ENCODE measurements at regions not wholly inside any gene's neighbourhood (a gene's known extent, or its start where the extent isn't known, plus 50 kb on each side); places are given as distances from the start of the nearest gene placed in this dataset.
A peak's percentile ranks its signal among the peaks of the same experiment; 100 is the strongest.

- H3K27me3 ChIP-seq (ENCODE audit: control insufficient read depth in 2 of 2, insufficient read depth in 2 of 2, low read length in 2 of 2): no peaks in the 10 kb centered on the region
- intact Hi-C loops (cut with micrococcal nuclease) (loop anchor here (10.0 kb wide), 1 partner anchor 1677 kb away; no protein-coding TSS in a partner anchor), dilution Hi-C loops (cut with MboI; ENCODE audit: extremely low pct_ligation_motif_present, low sequenced_read_pairs) (no loop called here)
- DNase-seq (ENCODE audit: low read depth, low spot score) (no peak), FAIRE-seq (no peak)
- no peaks in the 10 kb centered on the region for H3K9me3 ChIP-seq (replicated peaks; ENCODE audit: control insufficient read depth, insufficient read depth, low read length)
- BruUV-seq (replicated peaks): no TSS peak
- TF ChIP-seq EZH2 (IDR thresholded peaks at IDR 0.05; ENCODE audit: borderline replicate concordance, low read depth, low read length, severe bottlenecking) (no peak), CTCF (IDR thresholded peaks at IDR 0.05; ENCODE audit: extremely low read depth in 1 of 2, insufficient read depth in 1 of 2, low read depth in 1 of 2, low read length in 2 of 2) (no peak), FOS (IDR thresholded peaks at IDR 0.05; ENCODE audit: borderline replicate concordance, insufficient read depth, low read length) (no peak), MAX (IDR thresholded peaks at IDR 0.05; ENCODE audit: insufficient read depth, insufficient read length) (no peak), JUN (IDR thresholded peaks at IDR 0.05; ENCODE audit: borderline replicate concordance, insufficient read depth, insufficient read length, low read depth) (no peak), POLR2A (IDR thresholded peaks at IDR 0.05; ENCODE audit: low read depth, low read length) (no peak), MYC (IDR thresholded peaks at IDR 0.05; ENCODE audit: low read depth, low read length) (no peak), POLR2AphosphoS5 (IDR thresholded peaks at IDR 0.05; ENCODE audit: insufficient read depth, low read depth, low read length) (no peak)
- no peak overlapping the region for H2AFZ ChIP-seq (ENCODE audit: low read depth, low read length)
- ChIA-PET POLR2A (no interaction called here), CTCF (interaction anchor here (1.1 to 3.4 kb wide), 5 partner anchors 9 to 78 kb away, joined by 4 to 39 read pairs (median 7); no protein-coding TSS in a partner anchor)
- no peaks in the 10 kb centered on the region for H3K9me1 ChIP-seq (replicated peaks; ENCODE audit: control insufficient read depth, extremely low read depth, insufficient read depth, low read length)
- H3K79me2 ChIP-seq (ENCODE audit: control insufficient read depth, insufficient read depth, low read length): peaks cover 5% of the 10 kb centered on the region
- H4K20me1 ChIP-seq (replicated peaks; ENCODE audit: control insufficient read depth, extremely low read depth, insufficient read depth, low read length): no peaks in the 10 kb centered on the region
- H3K4me2 ChIP-seq (ENCODE audit: insufficient read depth, low read length): peak overlapping the region; percentile 73
- no peak overlapping the region for H3K4me3 ChIP-seq (replicated peaks in 1 of 3; ENCODE audit: insufficient read depth in 1 of 3, low read depth in 1 of 3, low read length in 3 of 3)
- peaks cover 0 to 5% of the 10 kb centered on the region in 2 experiments for H3K36me3 ChIP-seq (ENCODE audit: control insufficient read depth in 2 of 2, extremely low read depth in 1 of 2, insufficient read depth in 2 of 2, low read length in 2 of 2)
- H3K9ac ChIP-seq (replicated peaks; ENCODE audit: extremely low read depth, insufficient read depth, low read length): peak overlapping the region; percentile 95
- peaks cover 66% of the 10 kb centered on the region for H3K4me1 ChIP-seq (ENCODE audit: control insufficient read depth, extremely low read depth, insufficient read depth, low read length)
- peak overlapping the region; percentile 100 for H3K27ac ChIP-seq (ENCODE audit: insufficient read depth, low read depth, low read length)
Measured at GRCh38 chr10:4772202-4772570, 53.8 kb upstream of the AKR1E2 start.
